HCT116 (cell line): ENCODE measurements at regions not wholly inside any gene's neighbourhood (a gene's known extent, or its start where the extent isn't known, plus 50 kb on each side); places are given as distances from the start of the nearest gene placed in this dataset.

Experiments
- ATAC-seq: fragments of 200-7000 bp; cut with Tn5 transposase; 2 replicates; pipeline ENCODE4 v1.9.1; 2020; ENCODE audit warnings: mild to moderate bottlenecking, moderate library complexity
- BruUV-seq: library from RNA; stranded (reverse); fragments of 400-500 nt; replicated peaks from 2 replicates; lab custom pipeline; 2021; lab: Mats Ljungman, UMichigan
- CTCF ChIA-PET: fragments of 300-600 bp; sonication (Branson Sonifier 250); formaldehyde crosslinking; loops from one replicate; lab custom pipeline; 2021; ENCODE audit warnings: antibody characterized with exemption; lab: Charles Lee
- POLR2A ChIA-PET: fragments of 300-600, 350-600 bp; sonication (Branson Sonifier 250); formaldehyde crosslinking; loops from one replicate; lab custom pipeline; 2021; ENCODE audit warnings: antibody characterized with exemption; lab: Charles Lee
- RAD21 ChIA-PET, 2 experiments: fragments of 300-600 bp; sonication (Branson Sonifier 250); formaldehyde crosslinking; loops; one replicate each; lab custom pipeline; 2023; ENCODE audit warnings: low total read pairs in 2 of 2; ENCODE audit not compliant: uncharacterized antibody in 2 of 2, unreplicated experiment in 2 of 2, low non-redundant PET in 1 of 2; lab: Charles Lee
- DNase-seq: peaks from one replicate; pipeline ENCODE4 v3.0.0-alpha.2; 2010; ENCODE audit warnings: low read depth, low spot score
- H2AFZ ChIP-seq: fragments of 200-600 bp; shearing (Covaris generic), sonication (generic); 2 replicates; pipeline ENCODE4 v1.6.1; 2017; ENCODE audit warnings: low read depth, mixed run types, mixed read lengths, antibody characterized with exemption, low read length; ENCODE audit not compliant: poor library complexity, severe bottlenecking
- H3K27ac ChIP-seq: 2 replicates; pipeline ENCODE4 v1.5.1; 2012; ENCODE audit warnings: low read depth, low read length
- H3K27me3 ChIP-seq: fragments of 200-600 bp; sonication (generic); 2 replicates; pipeline ENCODE4 v1.6.1; 2016; ENCODE audit warnings: mixed run types, low read length, mixed read lengths; ENCODE audit not compliant: insufficient read depth
- H3K36me3 ChIP-seq, 2 experiments: fragments of 200-500 bp in 1 of 2; fragments of 200-600 bp in 1 of 2; sonication (Bioruptor generic) in 1 of 2; sonication (generic) in 1 of 2; 2 replicates each; pipeline versions ENCODE4 v1.5.1 to v1.6.1; 2014 to 2016; ENCODE audit warnings: low read length in 2 of 2, inconsistent platforms in 1 of 2, mixed read lengths in 1 of 2, mixed run types in 1 of 2; ENCODE audit not compliant: insufficient read depth in 2 of 2, control insufficient read depth in 1 of 2
- H3K4me1 ChIP-seq, 2 experiments: fragments of 200-600 bp in 1 of 2; sonication (generic) in 1 of 2; 2 replicates each; pipeline versions ENCODE4 v1.5.1 to v1.6.1; 2012 to 2017; ENCODE audit warnings: low read length in 2 of 2, inconsistent platforms in 1 of 2, mild to moderate bottlenecking in 1 of 2, mixed read lengths in 1 of 2, mixed run types in 1 of 2, moderate library complexity in 1 of 2; ENCODE audit not compliant: insufficient read depth in 2 of 2, control insufficient read depth in 1 of 2
- H3K4me2 ChIP-seq: fragments of 200-600 bp; sonication (generic); 2 replicates; pipeline ENCODE4 v1.6.1; 2017; ENCODE audit warnings: mixed run types, low read length, mixed read lengths
- H3K4me3 ChIP-seq, 2 experiments: fragments of 200-600 bp in 1 of 2; sonication (generic) in 1 of 2; replicated peaks in 1 of 2; 2 replicates each; pipeline ENCODE4 v1.5.1; 2011 to 2016; ENCODE audit warnings: low read length in 2 of 2, control low read depth in 1 of 2, low read depth in 1 of 2, mild to moderate bottlenecking in 1 of 2, mixed read lengths in 1 of 2, mixed run types in 1 of 2
- H3K79me2 ChIP-seq: fragments of 200-600 bp; sonication (generic); 2 replicates; pipeline ENCODE4 v1.6.1; 2017; ENCODE audit warnings: mild to moderate bottlenecking, mixed run types, low read length, moderate library complexity, mixed read lengths; ENCODE audit not compliant: insufficient read depth
- H3K9ac ChIP-seq: fragments of 200-600 bp; sonication (generic); 2 replicates; pipeline ENCODE4 v1.6.1; 2016; ENCODE audit warnings: low read length, mixed read lengths
- H3K9me2 ChIP-seq: fragments of 200-600 bp; sonication (generic), shearing (Covaris generic); 2 replicates; pipeline ENCODE4 v1.6.1; 2017; ENCODE audit warnings: mixed run types, mild to moderate bottlenecking, moderate library complexity; ENCODE audit not compliant: insufficient read depth
- H3K9me3 ChIP-seq, 2 experiments: fragments of 200-500 bp in 1 of 2; fragments of 200-600 bp in 1 of 2; sonication (Bioruptor generic) in 1 of 2; sonication (generic) in 1 of 2; 2 replicates each; pipeline ENCODE4 v1.6.1; 2014 to 2017; ENCODE audit warnings: low read length in 2 of 2, mixed read lengths in 2 of 2, inconsistent platforms in 1 of 2, low read depth in 1 of 2, mild to moderate bottlenecking in 1 of 2, mixed run types in 1 of 2, moderate library complexity in 1 of 2; ENCODE audit not compliant: control insufficient read depth in 1 of 2, insufficient read depth in 1 of 2
- H4K20me1 ChIP-seq: fragments of 200-600 bp; sonication (generic), shearing (Covaris generic); 2 replicates; pipeline ENCODE4 v1.6.1; 2017; ENCODE audit warnings: mixed run types, mild to moderate bottlenecking, moderate library complexity; ENCODE audit not compliant: insufficient read depth
- ATF3 ChIP-seq: IDR thresholded peaks from 2 replicates; pipeline ENCODE4 v1.6.1; 2012
- CBX3 ChIP-seq: IDR thresholded peaks from 2 replicates; pipeline ENCODE4 v1.6.1; 2012; ENCODE audit warnings: low read depth
- CEBPB ChIP-seq: IDR thresholded peaks from 2 replicates; pipeline ENCODE4 v1.6.1; 2012; ENCODE audit warnings: low read depth
- ELF1 ChIP-seq: IDR thresholded peaks from 2 replicates; pipeline ENCODE4 v1.6.1; 2012; ENCODE audit warnings: low read depth, borderline replicate concordance
- EZH2 ChIP-seq: fragments of 200-600 bp; sonication (generic); IDR thresholded peaks from 2 replicates; pipeline ENCODE4 v1.6.1; 2017; ENCODE audit warnings: antibody characterized with exemption, mixed run types
- FOSL1 ChIP-seq: IDR thresholded peaks from 2 replicates; pipeline ENCODE4 v1.6.1; 2012; ENCODE audit warnings: low read depth
- JUND ChIP-seq: IDR thresholded peaks from 2 replicates; pipeline ENCODE4 v1.6.1; 2012
- MAX ChIP-seq: IDR thresholded peaks from 2 replicates; pipeline ENCODE4 v1.6.1; 2012
- POLR2A ChIP-seq: IDR thresholded peaks from 2 replicates; pipeline ENCODE4 v1.7.0; 2011; ENCODE audit warnings: borderline replicate concordance; ENCODE audit not compliant: insufficient read depth, insufficient read length; ENCODE audit errors: extremely low read depth
- POLR2AphosphoS5 ChIP-seq: IDR thresholded peaks from 2 replicates; pipeline ENCODE4 v1.6.1; 2011; ENCODE audit warnings: mild to moderate bottlenecking, low read depth, low read length, moderate library complexity
- RAD21 ChIP-seq: IDR thresholded peaks from 2 replicates; pipeline ENCODE4 v1.6.1; 2012; ENCODE audit warnings: low read depth, mild to moderate bottlenecking
- REST ChIP-seq: IDR thresholded peaks from 2 replicates; pipeline ENCODE4 v1.6.1; 2012; ENCODE audit warnings: low read depth
- SIN3A ChIP-seq: IDR thresholded peaks from 2 replicates; pipeline ENCODE4 v1.6.1; 2012; ENCODE audit warnings: low read depth
- SP1 ChIP-seq: IDR thresholded peaks from 2 replicates; pipeline ENCODE4 v1.6.1; 2012; ENCODE audit warnings: low read depth
- SRF ChIP-seq: IDR thresholded peaks from 2 replicates; pipeline ENCODE4 v1.6.1; 2012; ENCODE audit warnings: low read depth
- TCF7L2 ChIP-seq: IDR thresholded peaks from 2 replicates; pipeline ENCODE4 v1.7.0; 2011; ENCODE audit warnings: borderline replicate concordance, inconsistent platforms; ENCODE audit not compliant: insufficient read depth, insufficient read length; ENCODE audit errors: extremely low read depth
- ZBTB33 ChIP-seq: IDR thresholded peaks from 2 replicates; pipeline ENCODE4 v1.6.1; 2011; ENCODE audit warnings: mild to moderate bottlenecking, low read length, moderate library complexity; ENCODE audit not compliant: insufficient replicate concordance; ENCODE audit errors: extremely low read depth
- ZNF274 ChIP-seq: fragments of 200-500 bp; sonication (Bioruptor generic); IDR thresholded peaks from 2 replicates; pipeline ENCODE4 v1.6.1; 2014; ENCODE audit warnings: mild to moderate bottlenecking, low read depth, low read length, inconsistent platforms
- intact Hi-C: fragments of 100-400 bp; cut with micrococcal nuclease; formaldehyde crosslinking; loops from 2 replicates; pipeline ENCODE4 v1.10.0; 2022

- TF ChIP-seq REST (no peak), ZBTB33 (no peak), POLR2AphosphoS5 (no peak)
These were observed 159.4 kb downstream of the ANKRD30B start (continued) for GRCh38 chr18:14907420-14907819.

GRCh38 chr18:14908541-14908940, 160.6 kb downstream of the ANKRD30B start:
- no TSS peak for BruUV-seq
- peaks cover 0 to 14% of the 10 kb centered on the region in 2 experiments; a peak in 2 of 4 replicates for H3K9me3 ChIP-seq
- H4K20me1 ChIP-seq: no peaks in the 10 kb centered on the region
- H3K79me2 ChIP-seq: no peaks in the 10 kb centered on the region
- ChIA-PET CTCF (no interaction called here), RAD21 (no interaction called here), POLR2A (no interaction called here)
- no peaks in the 10 kb centered on the region for H3K9me2 ChIP-seq
- H3K4me2 ChIP-seq: no peak overlapping the region
- ATAC-seq: no peak
- intact Hi-C loops: no loop called here
- no peak overlapping the region for H3K27ac ChIP-seq
- H3K4me3 ChIP-seq: no peak overlapping the region
- no peak overlapping the region for H2AFZ ChIP-seq
- H3K4me1 ChIP-seq: no peaks in the 10 kb centered on the region
- H3K27me3 ChIP-seq: no peaks in the 10 kb centered on the region
- H3K36me3 ChIP-seq: no peaks in the 10 kb centered on the region
- H3K9ac ChIP-seq: no peak overlapping the region
- DNase-seq: no peak
- TF ChIP-seq RAD21 (no peak), POLR2AphosphoS5 (no peak), CEBPB (no peak), ZNF274 (no peak), JUND (no peak), SRF (no peak), SP1 (no peak), TCF7L2 (no peak), EZH2 (no peak), ELF1 (no peak), REST (no peak), CBX3 (no peak), FOSL1 (no peak), ATF3 (no peak), POLR2A (no peak), MAX (no peak), SIN3A (no peak)
